NCI-H345 treated with DMSO at 0.1 percent for 48 hours (cell line): ENCODE measurements at regions not wholly inside any gene's neighbourhood (a gene's known extent, or its start where the extent isn't known, plus 50 kb on each side); places are given as distances from the start of the nearest gene placed in this dataset.

Experiments
- DNase-seq: peaks from one replicate; lab custom pipeline; 2025; ENCODE audit not compliant: unreplicated experiment; lab: John Stamatoyannopoulos, UW

GRCh38 chr14:26765768-26766520, 168.1 kb upstream of the NOVA1 start:
- no peak for DNase-seq

GRCh38 chr14:26766726-26767125, 168.9 kb upstream of the NOVA1 start:
- DNase-seq: no peak

GRCh38 chr14:26773906-26774593, 176.2 kb upstream of the NOVA1 start:
- DNase-seq: no peak

- no peak for DNase-seq
Measured at GRCh38 chr14:26775765-26776563, 178.1 kb upstream of the NOVA1 start.

GRCh38 chr14:26791117-26791806, 193.4 kb upstream of the NOVA1 start:
- no peak for DNase-seq

- no peak for DNase-seq
Measured at GRCh38 chr14:26794731-26795130, 196.9 kb upstream of the NOVA1 start.

- DNase-seq: no peak
Measured at GRCh38 chr14:26808407-26808806, 210.6 kb upstream of the NOVA1 start.

- DNase-seq: no peak
Measured at GRCh38 chr14:26810631-26811030, 212.8 kb upstream of the NOVA1 start.

- DNase-seq: no peak
Measured at GRCh38 chr14:26811756-26812305, 214.0 kb upstream of the NOVA1 start.

GRCh38 chr14:26820138-26820537, 222.3 kb upstream of the NOVA1 start:
- DNase-seq: no peak

GRCh38 chr14:26820572-26820971, 222.7 kb upstream of the NOVA1 start:
- no peak for DNase-seq

- DNase-seq: no peak
Measured at GRCh38 chr14:26828741-26829140, 230.9 kb upstream of the NOVA1 start.

- DNase-seq: no peak
Measured at GRCh38 chr14:26833621-26834176, 235.9 kb upstream of the NOVA1 start.

GRCh38 chr14:26835979-26836570, 238.2 kb upstream of the NOVA1 start:
- no peak for DNase-seq

- DNase-seq: no peak
Measured at GRCh38 chr14:26839481-26839880, 241.6 kb upstream of the NOVA1 start.

- no peak for DNase-seq
Measured at GRCh38 chr14:26841326-26841725, 243.5 kb upstream of the NOVA1 start.

- DNase-seq: no peak
Measured at GRCh38 chr14:26841920-26842741, 244.3 kb upstream of the NOVA1 start.

GRCh38 chr14:26845151-26845818, 247.5 kb upstream of the NOVA1 start:
- DNase-seq: no peak

- no peak for DNase-seq
Measured at GRCh38 chr14:26846388-26846787, 248.6 kb upstream of the NOVA1 start.
